A673 (cell line): ENCODE measurements at regions not wholly inside any gene's neighbourhood (a gene's known extent, or its start where the extent isn't known, plus 50 kb on each side); places are given as distances from the start of the nearest gene placed in this dataset.
"Not testable (repeated sequence)": the region's sequence is repeated elsewhere in the genome, so short reads cannot be mapped to it uniquely, and the experiment has no call there.

ENCODE experiments used
- BruUV-seq: library from RNA; stranded (reverse); fragments of 400-500 nt; replicated peaks from 2 replicates; lab custom pipeline; 2021; lab: Mats Ljungman, UMichigan
- CTCF ChIA-PET: fragments of 300-600 bp; sonication (Branson Sonifier 250); formaldehyde crosslinking; loops from one replicate; lab custom pipeline; 2022; ENCODE audit warnings: antibody characterized with exemption; lab: Charles Lee
- POLR2A ChIA-PET: fragments of 300-600 bp; sonication (Branson Sonifier 250); formaldehyde crosslinking; loops from one replicate; lab custom pipeline; 2022; ENCODE audit warnings: antibody characterized with exemption; ENCODE audit not compliant: low non-redundant PET; lab: Charles Lee
- DNase-seq: peaks from one replicate; pipeline ENCODE4 v3.0.0-alpha.2; 2015; ENCODE audit warnings: low spot score
- H3K27ac ChIP-seq: fragments of 200-600 bp; sonication (generic); 2 replicates; pipeline ENCODE4 v1.5.1; 2016; ENCODE audit warnings: mixed run types, low read depth, mild to moderate bottlenecking, mixed read lengths, antibody characterized with exemption, low read length; ENCODE audit not compliant: poor library complexity, severe bottlenecking
- H3K27me3 ChIP-seq: fragments of 200-600 bp; sonication (generic); replicated peaks from 2 replicates; pipeline ENCODE4 v1.6.1; 2017; ENCODE audit warnings: mixed run types, low read depth, mild to moderate bottlenecking, mixed read lengths, antibody characterized with exemption, low read length; ENCODE audit not compliant: insufficient read depth, poor library complexity
- H3K36me3 ChIP-seq: fragments of 200-600 bp; sonication (generic); 2 replicates; pipeline ENCODE4 v1.6.1; 2016; ENCODE audit warnings: mixed run types, mild to moderate bottlenecking, mixed read lengths, antibody characterized with exemption, low read length; ENCODE audit not compliant: insufficient read depth, poor library complexity, severe bottlenecking
- H3K4me1 ChIP-seq: fragments of 200-600 bp; sonication (generic); 2 replicates; pipeline ENCODE4 v1.6.1; 2017; ENCODE audit warnings: mixed run types, mild to moderate bottlenecking, mixed read lengths, antibody characterized with exemption, low read length; ENCODE audit not compliant: insufficient read depth, poor library complexity, severe bottlenecking
- H3K4me3 ChIP-seq: fragments of 200-600 bp; sonication (generic); 2 replicates; pipeline ENCODE4 v1.5.1; 2016; ENCODE audit warnings: low read depth, mixed run types, mild to moderate bottlenecking, mixed read lengths, low read length; ENCODE audit not compliant: poor library complexity, severe bottlenecking
- H3K9me3 ChIP-seq: fragments of 200-600 bp; sonication (generic); 2 replicates; pipeline ENCODE4 v1.6.1; 2016; ENCODE audit warnings: mixed run types, low read depth, mild to moderate bottlenecking, mixed read lengths, antibody characterized with exemption, low read length; ENCODE audit not compliant: poor library complexity, severe bottlenecking
- EZH2 ChIP-seq: fragments of 200-600 bp; sonication (generic); IDR thresholded peaks from 2 replicates; pipeline ENCODE4 v1.6.1; 2017; ENCODE audit warnings: borderline replicate concordance, low read depth, mild to moderate bottlenecking, mixed read lengths, antibody characterized with exemption, low read length; ENCODE audit not compliant: poor library complexity, severe bottlenecking
- intact Hi-C: fragments of 100-400 bp; cut with micrococcal nuclease; formaldehyde crosslinking; loops from one replicate; pipeline ENCODE4 v1.10.0; 2022; ENCODE audit not compliant: unreplicated experiment
- TF ChIP-seq, protein P1 (sequence below): fragments of 300-800, 200-600 bp; sonication (generic); conservative IDR thresholded peaks from 2 replicates; pipeline ENCODE4 v1.5.1; 2017; ENCODE audit warnings: low read depth, mild to moderate bottlenecking, antibody characterized with exemption, low read length, moderate library complexity, mixed read lengths

GRCh38 chr2:37579192-37579713 is 92.2 kb downstream of the CDC42EP3 start:
- CTCF ChIA-PET, result no interaction called here
- H3K27me3 ChIP-seq, result no peaks in the 10 kb centered on the region
- H3K9me3 ChIP-seq, result no peaks in the 10 kb centered on the region
- H3K4me1 ChIP-seq, result peaks cover 21% of the 10 kb centered on the region
- POLR2A ChIA-PET, result no interaction called here
- H3K36me3 ChIP-seq, result no peaks in the 10 kb centered on the region
- DNase-seq, result no peak
- H3K27ac ChIP-seq, result no peak overlapping the region
- intact Hi-C loops, result no loop called here
- H3K4me3 ChIP-seq, result no peak overlapping the region
- BruUV-seq, result no TSS peak
- no peak for TF ChIP-seq EZH2

- intact Hi-C loops, POLR2A ChIA-PET, H3K27ac ChIP-seq, H3K4me3 ChIP-seq, CTCF ChIA-PET, H3K9me3 ChIP-seq, DNase-seq, H3K27me3 ChIP-seq, H3K36me3 ChIP-seq, BruUV-seq: not testable (repeated sequence)
- H3K4me1 ChIP-seq, result peaks cover 28% of the 10 kb centered on the region
These were observed 91.5 kb downstream of the CDC42EP3 start for GRCh38 chr2:37579949-37580348.

GRCh38 chr2:37581433-37581832 is 90.0 kb downstream of the CDC42EP3 start:
- intact Hi-C loops, result no loop called here

GRCh38 chr2:37582481-37583220 is 88.8 kb downstream of the CDC42EP3 start:
- no peaks in the 10 kb centered on the region for H3K36me3 ChIP-seq
- peak; percentile 59 for DNase-seq
- peaks cover 55% of the 10 kb centered on the region for H3K4me1 ChIP-seq
- ChIA-PET CTCF (interaction anchor here (1.0 kb wide), 1 partner anchor 200 kb away, joined by 3 read pairs; no protein-coding TSS in a partner anchor), POLR2A (interaction anchor here (0.5 kb wide), 1 partner anchor 132 kb away, joined by 10 read pairs; no protein-coding TSS in a partner anchor)
- H3K9me3 ChIP-seq, result no peaks in the 10 kb centered on the region
- H3K27ac ChIP-seq, result peak overlapping the region; percentile 28
- intact Hi-C loops, result no loop called here
- H3K27me3 ChIP-seq, result no peaks in the 10 kb centered on the region
- H3K4me3 ChIP-seq, result no peak overlapping the region
- TF ChIP-seq EZH2, result no peak
- TF ChIP-seq, protein P1, sequence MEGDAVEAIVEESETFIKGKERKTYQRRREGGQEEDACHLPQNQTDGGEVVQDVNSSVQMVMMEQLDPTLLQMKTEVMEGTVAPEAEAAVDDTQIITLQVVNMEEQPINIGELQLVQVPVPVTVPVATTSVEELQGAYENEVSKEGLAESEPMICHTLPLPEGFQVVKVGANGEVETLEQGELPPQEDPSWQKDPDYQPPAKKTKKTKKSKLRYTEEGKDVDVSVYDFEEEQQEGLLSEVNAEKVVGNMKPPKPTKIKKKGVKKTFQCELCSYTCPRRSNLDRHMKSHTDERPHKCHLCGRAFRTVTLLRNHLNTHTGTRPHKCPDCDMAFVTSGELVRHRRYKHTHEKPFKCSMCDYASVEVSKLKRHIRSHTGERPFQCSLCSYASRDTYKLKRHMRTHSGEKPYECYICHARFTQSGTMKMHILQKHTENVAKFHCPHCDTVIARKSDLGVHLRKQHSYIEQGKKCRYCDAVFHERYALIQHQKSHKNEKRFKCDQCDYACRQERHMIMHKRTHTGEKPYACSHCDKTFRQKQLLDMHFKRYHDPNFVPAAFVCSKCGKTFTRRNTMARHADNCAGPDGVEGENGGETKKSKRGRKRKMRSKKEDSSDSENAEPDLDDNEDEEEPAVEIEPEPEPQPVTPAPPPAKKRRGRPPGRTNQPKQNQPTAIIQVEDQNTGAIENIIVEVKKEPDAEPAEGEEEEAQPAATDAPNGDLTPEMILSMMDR, result no peak
- no TSS peak for BruUV-seq

More at GRCh38 chr2:37581433-37581832, 90.0 kb downstream of the CDC42EP3 start:
- Histone ChIP-seq H3K36me3 (no peaks in the 10 kb centered on the region), H3K27me3 (no peaks in the 10 kb centered on the region), H3K4me3 (no peak overlapping the region), H3K27ac (no peak overlapping the region), H3K9me3 (no peaks in the 10 kb centered on the region), H3K4me1 (peaks cover 43% of the 10 kb centered on the region)
- ChIA-PET CTCF (no interaction called here), POLR2A (no interaction called here)
- TF ChIP-seq, protein P1, result no peak
- no peak for TF ChIP-seq EZH2
- no peak for DNase-seq
- BruUV-seq, result no TSS peak
